Stimulated activated CD4-positive, alpha-beta T cell treated with anti-CD3 and anti-CD28 coated beads, Interleukin-12 subunit alpha, Interleukin-12 subunit beta, amount 100 ng/mL, for 48 hours (primary cell): ENCODE measurements at regions not wholly inside any gene's neighbourhood (a gene's known extent, or its start where the extent isn't known, plus 50 kb on each side); places are given as distances from the start of the nearest gene placed in this dataset.

ENCODE experiments used
- DNase-seq, 3 donors: peaks; one replicate each; pipeline ENCODE4 v3.0.0-alpha.2; 2020; ENCODE audit warnings: low read depth in 2 of 3, low spot score in 1 of 3

- no peak for DNase-seq
Measured at GRCh38 chr5:133696782-133697507, 84.6 kb upstream of the FSTL4 start.

- no peak for DNase-seq
Measured at GRCh38 chr5:133696006-133696584, 83.8 kb upstream of the FSTL4 start.

GRCh38 chr5:133694181-133694831 is 82.0 kb upstream of the FSTL4 start:
- no peak for DNase-seq

GRCh38 chr5:133691448-133691847 is 79.1 kb upstream of the FSTL4 start:
- no peak for DNase-seq

GRCh38 chr5:133690746-133691145 is 78.4 kb upstream of the FSTL4 start:
- DNase-seq: no peak

GRCh38 chr5:133688391-133688790 is 76.0 kb upstream of the FSTL4 start:
- no peak for DNase-seq

GRCh38 chr5:133687212-133688061 is 75.1 kb upstream of the FSTL4 start:
- no peak for DNase-seq

- DNase-seq: no peak
Measured at GRCh38 chr5:133686566-133686965, 74.2 kb upstream of the FSTL4 start.

GRCh38 chr5:133685402-133686018 is 73.2 kb upstream of the FSTL4 start:
- no peak for DNase-seq

GRCh38 chr5:133683646-133684596 is 71.6 kb upstream of the FSTL4 start:
- no peak for DNase-seq

GRCh38 chr5:133682451-133682850 is 70.1 kb upstream of the FSTL4 start:
- DNase-seq: no peak

GRCh38 chr5:133681896-133682295 is 69.6 kb upstream of the FSTL4 start:
- no peak for DNase-seq

- no peak for DNase-seq
Measured at GRCh38 chr5:133680830-133681565, 68.7 kb upstream of the FSTL4 start.

- no peak for DNase-seq
Measured at GRCh38 chr5:133679534-133679933, 67.2 kb upstream of the FSTL4 start.

- no peak for DNase-seq
Measured at GRCh38 chr5:133675376-133676154, 63.2 kb upstream of the FSTL4 start.

GRCh38 chr5:133670336-133670735 is 58.0 kb upstream of the FSTL4 start:
- DNase-seq: no peak

- no peak for DNase-seq
Measured at GRCh38 chr5:133669472-133669871, 57.1 kb upstream of the FSTL4 start.

- no peak for DNase-seq
Measured at GRCh38 chr5:133668458-133668857, 56.1 kb upstream of the FSTL4 start.

- DNase-seq: no peak
Measured at GRCh38 chr5:133667217-133667616, 54.9 kb upstream of the FSTL4 start.
